Esophagus muscularis mucosa (tissue), 4 donors: ENCODE measurements at regions not wholly inside any gene's neighbourhood (a gene's known extent, or its start where the extent isn't known, plus 50 kb on each side); places are given as distances from the start of the nearest gene placed in this dataset.
"Not testable (repeated sequence)": the region's sequence is repeated elsewhere in the genome, so short reads cannot be mapped to it uniquely, and the experiment has no call there.

Experiments used
- EP300 ChIP-seq: sonication (generic); formaldehyde crosslinking; IDR thresholded peaks from one replicate; pipeline ENCODE4 v1.6.1; 2017; ENCODE audit warnings: antibody characterized with exemption
- POLR2AphosphoS5 ChIP-seq, 2 donors: sonication (generic); formaldehyde crosslinking; IDR thresholded peaks; one replicate each; pipeline ENCODE4 v1.6.1; 2017; ENCODE audit warnings: antibody characterized with exemption in 2 of 2
- TF ChIP-seq, protein P1 (sequence below), 3 experiments: fragments of 200-600 bp in 2 of 3; fragments of 450-650 bp in 1 of 3; sonication (generic) in 2 of 3; IDR thresholded peaks; one replicate each; pipeline ENCODE4 v1.5.1; 2017 to 2019; ENCODE audit warnings: antibody characterized with exemption in 3 of 3, mild to moderate bottlenecking in 2 of 3, moderate library complexity in 1 of 3

DNA sequence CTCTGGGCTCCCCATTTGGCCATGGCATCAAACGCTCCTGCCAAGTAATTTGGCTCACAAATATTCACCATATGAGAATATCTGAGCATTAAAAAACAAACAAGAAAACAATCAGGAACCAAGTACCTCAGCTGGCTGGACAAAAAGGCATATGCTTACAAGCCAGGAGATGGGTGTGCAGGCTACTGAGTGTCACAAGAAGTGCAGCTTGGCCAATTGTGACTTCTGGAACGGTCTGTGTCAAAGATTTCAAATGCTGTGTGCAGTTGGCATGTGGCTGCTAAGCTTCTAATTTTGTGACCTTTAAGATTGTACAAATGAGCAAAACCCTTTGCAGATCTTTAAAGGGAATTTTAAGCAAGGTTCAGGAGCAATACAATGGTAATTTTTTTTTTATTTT is 274.0 kb downstream of the ANAPC1 start:
- TF ChIP-seq, protein P1, sequence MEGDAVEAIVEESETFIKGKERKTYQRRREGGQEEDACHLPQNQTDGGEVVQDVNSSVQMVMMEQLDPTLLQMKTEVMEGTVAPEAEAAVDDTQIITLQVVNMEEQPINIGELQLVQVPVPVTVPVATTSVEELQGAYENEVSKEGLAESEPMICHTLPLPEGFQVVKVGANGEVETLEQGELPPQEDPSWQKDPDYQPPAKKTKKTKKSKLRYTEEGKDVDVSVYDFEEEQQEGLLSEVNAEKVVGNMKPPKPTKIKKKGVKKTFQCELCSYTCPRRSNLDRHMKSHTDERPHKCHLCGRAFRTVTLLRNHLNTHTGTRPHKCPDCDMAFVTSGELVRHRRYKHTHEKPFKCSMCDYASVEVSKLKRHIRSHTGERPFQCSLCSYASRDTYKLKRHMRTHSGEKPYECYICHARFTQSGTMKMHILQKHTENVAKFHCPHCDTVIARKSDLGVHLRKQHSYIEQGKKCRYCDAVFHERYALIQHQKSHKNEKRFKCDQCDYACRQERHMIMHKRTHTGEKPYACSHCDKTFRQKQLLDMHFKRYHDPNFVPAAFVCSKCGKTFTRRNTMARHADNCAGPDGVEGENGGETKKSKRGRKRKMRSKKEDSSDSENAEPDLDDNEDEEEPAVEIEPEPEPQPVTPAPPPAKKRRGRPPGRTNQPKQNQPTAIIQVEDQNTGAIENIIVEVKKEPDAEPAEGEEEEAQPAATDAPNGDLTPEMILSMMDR (IDR thresholded peaks at IDR 0.05), result not testable (repeated sequence)
- not testable (repeated sequence) for TF ChIP-seq EP300; POLR2AphosphoS5 (IDR thresholded peaks at IDR 0.05)
